OCI-LY1 (cell line): ENCODE measurements at regions not wholly inside any gene's neighbourhood (a gene's known extent, or its start where the extent isn't known, plus 50 kb on each side); places are given as distances from the start of the nearest gene placed in this dataset.

Experiments used
- EZH2 ChIP-seq: fragments of 200-600 bp; sonication (generic), shearing (Covaris generic); IDR thresholded peaks from 2 replicates; pipeline ENCODE4 v1.8.0; 2017; ENCODE audit warnings: borderline replicate concordance, mixed run types, mild to moderate bottlenecking, antibody characterized with exemption, low read length, moderate library complexity, mixed read lengths
- TF ChIP-seq, protein P1 (sequence below): fragments of 200-600 bp; sonication (generic), shearing (Covaris generic); IDR thresholded peaks from 2 replicates; pipeline ENCODE4 v1.5.1; 2017; ENCODE audit warnings: mild to moderate bottlenecking, antibody characterized with exemption, low read length, moderate library complexity, mixed read lengths

GRCh38 chr2:40827392-40827791, 375.5 kb upstream of the SLC8A1 start:
- TF ChIP-seq EZH2: no peak
- TF ChIP-seq, protein P1, sequence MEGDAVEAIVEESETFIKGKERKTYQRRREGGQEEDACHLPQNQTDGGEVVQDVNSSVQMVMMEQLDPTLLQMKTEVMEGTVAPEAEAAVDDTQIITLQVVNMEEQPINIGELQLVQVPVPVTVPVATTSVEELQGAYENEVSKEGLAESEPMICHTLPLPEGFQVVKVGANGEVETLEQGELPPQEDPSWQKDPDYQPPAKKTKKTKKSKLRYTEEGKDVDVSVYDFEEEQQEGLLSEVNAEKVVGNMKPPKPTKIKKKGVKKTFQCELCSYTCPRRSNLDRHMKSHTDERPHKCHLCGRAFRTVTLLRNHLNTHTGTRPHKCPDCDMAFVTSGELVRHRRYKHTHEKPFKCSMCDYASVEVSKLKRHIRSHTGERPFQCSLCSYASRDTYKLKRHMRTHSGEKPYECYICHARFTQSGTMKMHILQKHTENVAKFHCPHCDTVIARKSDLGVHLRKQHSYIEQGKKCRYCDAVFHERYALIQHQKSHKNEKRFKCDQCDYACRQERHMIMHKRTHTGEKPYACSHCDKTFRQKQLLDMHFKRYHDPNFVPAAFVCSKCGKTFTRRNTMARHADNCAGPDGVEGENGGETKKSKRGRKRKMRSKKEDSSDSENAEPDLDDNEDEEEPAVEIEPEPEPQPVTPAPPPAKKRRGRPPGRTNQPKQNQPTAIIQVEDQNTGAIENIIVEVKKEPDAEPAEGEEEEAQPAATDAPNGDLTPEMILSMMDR: no peak
